ENCODE measurements at regions not wholly inside any gene's neighbourhood (a gene's known extent, or its start where the extent isn't known, plus 50 kb on each side); places are given as distances from the start of the nearest gene placed in this dataset.
A peak's percentile ranks its signal among the peaks of the same experiment; 100 is the strongest.

DNA sequence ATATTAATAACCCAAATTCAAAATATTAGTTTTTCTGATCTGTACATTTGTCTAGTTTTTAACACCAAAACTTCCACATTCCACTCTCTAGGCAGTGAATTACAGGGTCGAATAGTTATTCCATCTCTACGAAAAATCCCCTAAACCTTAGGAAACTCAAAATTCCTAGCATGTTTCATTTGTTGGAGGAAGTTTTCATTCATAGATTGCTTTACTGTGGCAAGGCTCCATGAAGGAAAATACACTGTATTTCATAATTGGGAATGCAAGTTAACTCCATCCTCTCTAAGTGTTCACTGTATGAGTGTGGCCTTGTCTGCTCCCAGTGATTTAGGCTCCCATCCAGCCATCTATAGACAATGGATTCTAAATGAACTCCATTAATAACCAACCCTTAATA is 296.1 kb downstream of the TENT5A start:
- DNase-seq (ENCODE audit: low spot score): no peak
- TF ChIP-seq, protein P1, sequence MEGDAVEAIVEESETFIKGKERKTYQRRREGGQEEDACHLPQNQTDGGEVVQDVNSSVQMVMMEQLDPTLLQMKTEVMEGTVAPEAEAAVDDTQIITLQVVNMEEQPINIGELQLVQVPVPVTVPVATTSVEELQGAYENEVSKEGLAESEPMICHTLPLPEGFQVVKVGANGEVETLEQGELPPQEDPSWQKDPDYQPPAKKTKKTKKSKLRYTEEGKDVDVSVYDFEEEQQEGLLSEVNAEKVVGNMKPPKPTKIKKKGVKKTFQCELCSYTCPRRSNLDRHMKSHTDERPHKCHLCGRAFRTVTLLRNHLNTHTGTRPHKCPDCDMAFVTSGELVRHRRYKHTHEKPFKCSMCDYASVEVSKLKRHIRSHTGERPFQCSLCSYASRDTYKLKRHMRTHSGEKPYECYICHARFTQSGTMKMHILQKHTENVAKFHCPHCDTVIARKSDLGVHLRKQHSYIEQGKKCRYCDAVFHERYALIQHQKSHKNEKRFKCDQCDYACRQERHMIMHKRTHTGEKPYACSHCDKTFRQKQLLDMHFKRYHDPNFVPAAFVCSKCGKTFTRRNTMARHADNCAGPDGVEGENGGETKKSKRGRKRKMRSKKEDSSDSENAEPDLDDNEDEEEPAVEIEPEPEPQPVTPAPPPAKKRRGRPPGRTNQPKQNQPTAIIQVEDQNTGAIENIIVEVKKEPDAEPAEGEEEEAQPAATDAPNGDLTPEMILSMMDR (IDR thresholded peaks at IDR 0.05; ENCODE audit: borderline replicate concordance, control extremely low read depth, extremely low read depth, insufficient read depth, missing control alignments): no peak
- in situ Hi-C loops (cut with MboI; ENCODE audit: low sequenced_read_pairs, unreplicated experiment): no loop called here

GRCh38 chr6:81455641-81456040 is 296.8 kb downstream of the TENT5A start:
- TF ChIP-seq, protein P1 (IDR thresholded peaks at IDR 0.05; ENCODE audit: borderline replicate concordance, control extremely low read depth, extremely low read depth, insufficient read depth, missing control alignments): no peak
- no peak for DNase-seq (ENCODE audit: low spot score)
- in situ Hi-C loops (cut with MboI; ENCODE audit: low sequenced_read_pairs, unreplicated experiment): no loop called here

DNA sequence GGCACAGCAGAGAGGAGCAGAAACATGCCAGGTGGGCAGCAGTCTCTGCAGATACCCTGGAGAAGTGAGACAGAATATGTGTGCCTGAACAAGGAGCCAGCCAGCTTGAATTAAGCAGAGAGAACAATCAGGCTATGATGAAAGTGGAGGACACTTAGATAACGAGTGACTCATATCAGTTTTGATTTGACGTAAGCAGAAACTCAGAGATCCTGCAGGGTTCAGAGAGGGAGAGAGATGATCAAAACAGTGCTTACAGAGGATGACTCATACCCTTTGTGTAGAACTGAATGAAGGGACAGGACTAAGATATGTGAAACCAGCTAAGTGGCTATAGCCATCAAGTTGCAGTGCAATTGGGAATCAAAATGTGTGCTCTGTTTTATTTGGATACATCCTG is 300.7 kb downstream of the TENT5A start:
- DNase-seq (ENCODE audit: low spot score): peak; percentile 12
- in situ Hi-C loops (cut with MboI; ENCODE audit: low sequenced_read_pairs, unreplicated experiment): no loop called here
- TF ChIP-seq, protein P1 (IDR thresholded peaks at IDR 0.05; ENCODE audit: borderline replicate concordance, control extremely low read depth, extremely low read depth, insufficient read depth, missing control alignments): no peak

- TF ChIP-seq, protein P1 (IDR thresholded peaks at IDR 0.05; ENCODE audit: borderline replicate concordance, control extremely low read depth, extremely low read depth, insufficient read depth, missing control alignments): no peak
- DNase-seq (ENCODE audit: low spot score): no peak
- in situ Hi-C loops (cut with MboI; ENCODE audit: low sequenced_read_pairs, unreplicated experiment): no loop called here
These were observed 302.3 kb downstream of the TENT5A start for GRCh38 chr6:81450180-81450579.

GRCh38 chr6:81446509-81446908 is 306.0 kb downstream of the TENT5A start:
- TF ChIP-seq, protein P1 (IDR thresholded peaks at IDR 0.05; ENCODE audit: borderline replicate concordance, control extremely low read depth, extremely low read depth, insufficient read depth, missing control alignments): no peak
- DNase-seq (ENCODE audit: low spot score): no peak
- in situ Hi-C loops (cut with MboI; ENCODE audit: low sequenced_read_pairs, unreplicated experiment): no loop called here

- TF ChIP-seq, protein P1 (IDR thresholded peaks at IDR 0.05; ENCODE audit: borderline replicate concordance, control extremely low read depth, extremely low read depth, insufficient read depth, missing control alignments): no peak
- in situ Hi-C loops (cut with MboI; ENCODE audit: low sequenced_read_pairs, unreplicated experiment): no loop called here
- DNase-seq (ENCODE audit: low spot score): no peak
These were observed 313.1 kb downstream of the TENT5A start for GRCh38 chr6:81439417-81439816.

DNA sequence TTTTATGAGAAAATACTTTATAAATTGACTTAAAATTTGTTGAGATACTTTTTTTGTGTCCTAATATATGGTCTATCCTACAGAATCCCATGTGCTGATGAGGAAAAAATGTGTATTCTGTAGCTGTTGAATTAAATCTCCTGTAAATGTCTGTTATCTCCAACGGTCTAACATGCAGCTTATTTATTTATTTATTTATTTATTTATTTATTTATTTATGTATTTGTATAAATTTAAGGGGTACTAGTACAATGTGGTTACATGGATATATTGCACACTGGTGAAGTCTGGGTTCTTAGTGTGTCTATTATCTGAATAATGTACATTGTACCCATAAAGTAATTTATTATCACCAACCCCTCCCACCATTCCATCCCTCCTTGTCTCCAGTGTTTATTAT is 315.5 kb downstream of the TENT5A start:
- TF ChIP-seq, protein P1 (IDR thresholded peaks at IDR 0.05; ENCODE audit: borderline replicate concordance, control extremely low read depth, extremely low read depth, insufficient read depth, missing control alignments): no peak
- in situ Hi-C loops (cut with MboI; ENCODE audit: low sequenced_read_pairs, unreplicated experiment): no loop called here
- no peak for DNase-seq (ENCODE audit: low spot score)

Measured in GM13976 (cell line).